GM18858 (cell line): ENCODE measurements at regions not wholly inside any gene's neighbourhood (a gene's known extent, or its start where the extent isn't known, plus 50 kb on each side); places are given as distances from the start of the nearest gene placed in this dataset.

Experiments
- ATAC-seq: cut with Tn5 transposase; IDR thresholded peaks from one replicate; pipeline ENCODE4 v1.9.1; 2021; ENCODE audit not compliant: unreplicated experiment

GRCh38 chr6:2542101-2542857 lies 208.4 kb downstream of the MYLK4 start:
- ATAC-seq: no peak

DNA sequence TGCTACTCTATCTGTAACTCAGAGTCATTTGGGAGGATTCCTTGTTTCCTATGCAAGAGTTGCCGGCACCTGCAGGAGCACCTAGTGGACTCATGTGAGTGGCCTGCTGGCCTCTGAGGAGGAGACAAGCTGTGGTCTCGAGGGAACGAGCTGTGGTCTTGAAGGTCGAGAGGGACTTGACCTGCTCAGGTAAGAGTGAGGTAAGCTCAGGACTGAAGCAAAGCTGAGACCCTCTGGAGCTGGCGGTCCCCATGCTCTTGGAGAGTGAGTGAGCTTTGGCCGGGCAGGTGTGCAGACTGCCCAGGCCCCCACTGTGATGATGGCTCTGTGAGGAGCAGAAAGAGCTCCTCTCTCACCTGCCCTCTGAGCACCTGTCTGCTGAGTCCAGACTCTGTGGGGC lies 214.3 kb downstream of the MYLK4 start:
- no peak for ATAC-seq

DNA sequence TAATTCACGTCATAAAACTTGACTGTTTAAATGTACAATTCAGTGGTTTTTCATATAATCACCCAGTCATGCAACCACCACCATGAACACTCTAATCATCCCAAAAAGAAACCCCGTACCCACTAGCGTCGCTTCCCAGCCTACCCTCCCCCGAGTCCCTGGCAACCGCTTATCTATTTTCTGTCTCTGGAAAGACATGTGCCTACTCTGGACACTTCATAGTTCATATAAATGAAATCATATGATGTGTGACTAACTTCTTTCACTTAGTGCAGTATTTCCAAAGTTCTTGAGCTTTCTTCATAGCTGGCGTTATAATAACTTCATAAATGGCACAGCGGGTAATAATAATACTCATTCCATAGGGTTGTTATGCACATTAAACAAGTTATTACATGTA lies 215.2 kb downstream of the MYLK4 start:
- no peak for ATAC-seq

GRCh38 chr6:2534406-2535042 lies 216.2 kb downstream of the MYLK4 start:
- no peak for ATAC-seq

DNA sequence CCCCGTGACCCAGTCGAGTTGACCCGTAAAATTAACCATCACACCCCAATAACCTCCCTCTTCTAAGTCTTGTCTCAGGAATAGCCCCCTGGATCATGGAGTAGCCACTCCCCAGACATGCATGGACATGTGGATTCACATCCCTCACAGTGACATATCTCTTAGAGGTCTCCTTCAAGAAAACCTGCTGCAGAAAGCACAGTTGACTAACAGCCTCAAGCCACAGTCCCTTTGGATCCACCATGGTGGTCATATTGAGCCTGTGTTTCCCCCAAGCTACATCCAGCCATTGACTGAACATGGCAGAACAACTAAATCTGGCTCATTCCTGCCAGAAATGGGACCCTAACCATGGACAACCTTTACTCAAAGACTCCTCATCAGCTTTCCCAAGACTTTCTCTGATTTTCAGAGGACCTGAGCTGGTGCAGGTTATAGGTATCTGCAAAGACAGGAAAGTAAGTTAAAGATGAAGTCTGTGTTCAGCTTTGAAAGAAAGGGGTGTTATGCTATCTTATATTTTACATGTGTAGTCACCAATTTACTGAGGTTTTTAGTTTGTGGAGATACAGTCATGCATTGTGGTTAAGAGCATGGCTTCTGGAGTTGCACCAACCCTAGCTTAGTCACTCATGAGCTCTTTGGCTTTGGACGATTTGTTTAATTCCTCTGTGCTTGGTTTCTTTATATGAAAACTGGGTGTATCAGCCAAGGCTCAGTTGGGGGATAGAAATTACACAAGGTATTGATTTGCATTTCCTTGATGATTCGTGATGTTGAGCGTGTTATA lies 219.1 kb downstream of the MYLK4 start:
- ATAC-seq: no peak

DNA sequence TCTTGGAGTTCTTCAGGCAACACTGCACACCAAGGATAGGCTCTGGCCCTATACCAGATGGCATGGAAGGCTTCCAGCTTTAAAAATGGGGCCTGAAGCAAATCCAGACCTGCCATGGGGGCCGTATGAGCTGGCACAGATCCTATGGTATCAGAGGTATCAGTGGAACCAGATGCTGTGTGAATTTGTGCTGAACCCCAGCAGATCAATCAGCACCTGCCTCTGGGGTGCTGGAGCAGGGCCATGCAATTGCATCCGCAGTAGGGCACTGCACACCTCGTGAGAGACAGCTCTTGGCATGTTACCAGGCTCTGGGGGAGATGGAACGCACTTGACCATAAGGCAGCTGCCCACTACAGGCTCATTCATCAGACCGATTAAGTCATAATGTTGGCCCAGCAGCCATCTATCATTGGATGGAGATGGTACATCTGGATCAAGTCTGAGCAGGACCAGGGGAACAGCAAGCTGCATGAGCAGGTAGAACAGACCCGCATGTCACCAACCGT lies 221.5 kb downstream of the MYLK4 start:
- no peak for ATAC-seq

GRCh38 chr6:2528156-2528555 lies 222.6 kb downstream of the MYLK4 start:
- ATAC-seq: no peak

DNA sequence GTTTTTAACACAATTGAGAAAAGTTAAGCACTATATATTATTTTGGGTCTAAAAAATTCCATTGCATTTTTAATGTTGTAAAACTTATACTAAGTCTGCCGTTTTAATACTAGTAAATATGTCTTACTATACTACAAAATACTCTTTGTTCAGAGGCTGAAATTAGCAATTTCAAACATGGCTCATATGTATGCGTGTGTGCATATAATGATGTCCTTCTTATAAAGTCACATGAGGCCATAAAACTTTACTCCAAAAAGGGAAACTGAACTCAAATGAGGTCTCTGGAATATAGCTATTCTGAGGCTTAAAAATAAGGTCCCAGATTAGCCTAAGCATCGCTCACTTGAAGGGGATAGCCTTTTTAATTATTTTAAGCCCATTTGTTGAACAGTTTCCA lies 224.0 kb downstream of the MYLK4 start:
- no peak for ATAC-seq

DNA sequence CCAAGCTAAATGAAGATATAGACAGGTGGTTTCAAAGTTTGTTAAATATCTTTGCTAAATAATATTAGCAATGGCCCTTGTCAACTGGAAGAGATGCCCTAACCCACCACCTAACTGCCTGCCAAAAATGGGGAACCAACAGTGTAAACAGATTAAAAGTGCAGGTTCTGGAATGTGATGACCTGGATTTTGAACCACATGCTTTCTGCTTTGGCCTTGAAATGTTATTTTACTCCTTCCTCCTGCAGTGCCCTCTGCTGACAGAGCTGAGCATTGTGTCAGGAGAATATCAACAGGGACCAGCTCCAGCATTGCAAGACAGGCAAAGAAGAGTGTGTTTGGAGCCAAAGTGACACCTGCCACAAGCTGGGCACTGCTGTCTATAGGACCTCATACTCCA lies 226.6 kb downstream of the MYLK4 start:
- ATAC-seq: no peak

- ATAC-seq: no peak
Observed at GRCh38 chr6:2523061-2523460, 227.7 kb downstream of the MYLK4 start.

GRCh38 chr6:2522521-2522920 lies 228.2 kb downstream of the MYLK4 start:
- ATAC-seq: no peak

GRCh38 chr6:2517855-2518473 lies 232.8 kb downstream of the MYLK4 start:
- ATAC-seq: no peak

DNA sequence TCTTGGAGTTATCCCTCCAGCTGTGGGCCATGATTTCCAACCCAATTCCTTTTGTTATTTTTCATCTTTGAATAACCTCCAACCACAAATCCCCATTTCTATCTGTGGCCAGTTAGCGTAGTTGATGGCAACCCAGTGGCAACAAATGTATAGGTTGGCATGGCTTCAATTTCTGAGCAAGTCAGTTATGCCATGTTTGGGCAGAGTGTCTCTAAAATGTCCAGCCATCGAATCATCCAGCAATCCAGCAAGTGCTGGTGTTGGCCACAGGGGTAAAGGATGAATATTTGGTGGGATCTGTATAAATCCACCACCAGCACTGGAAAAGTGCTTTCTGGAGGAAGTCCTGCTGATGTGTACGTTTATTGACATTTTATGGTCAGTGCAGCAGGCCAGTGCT lies 233.3 kb downstream of the MYLK4 start:
- ATAC-seq: no peak

GRCh38 chr6:2516059-2516458 lies 234.7 kb downstream of the MYLK4 start:
- no peak for ATAC-seq

- no peak for ATAC-seq
Observed at GRCh38 chr6:2514965-2515543, 235.7 kb downstream of the MYLK4 start.

DNA sequence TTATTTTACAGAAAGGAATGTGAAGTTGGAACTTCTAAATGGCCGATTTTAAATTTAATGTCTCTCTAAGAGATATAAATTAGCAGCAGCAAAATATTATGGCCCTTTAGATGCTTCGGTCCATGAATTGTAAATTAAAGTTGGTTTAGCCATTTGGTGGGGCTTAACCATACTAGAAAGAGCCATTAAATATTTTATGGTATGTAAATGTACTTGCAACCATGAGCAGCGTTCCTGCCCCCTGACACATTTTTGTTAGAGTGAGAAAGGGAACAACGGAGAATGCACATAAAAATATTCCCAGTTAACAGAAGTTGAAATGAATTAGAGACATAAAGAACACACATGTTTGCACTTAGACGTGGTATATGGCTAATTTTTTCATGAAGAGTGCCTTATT lies 237.9 kb downstream of the MYLK4 start:
- ATAC-seq: no peak

DNA sequence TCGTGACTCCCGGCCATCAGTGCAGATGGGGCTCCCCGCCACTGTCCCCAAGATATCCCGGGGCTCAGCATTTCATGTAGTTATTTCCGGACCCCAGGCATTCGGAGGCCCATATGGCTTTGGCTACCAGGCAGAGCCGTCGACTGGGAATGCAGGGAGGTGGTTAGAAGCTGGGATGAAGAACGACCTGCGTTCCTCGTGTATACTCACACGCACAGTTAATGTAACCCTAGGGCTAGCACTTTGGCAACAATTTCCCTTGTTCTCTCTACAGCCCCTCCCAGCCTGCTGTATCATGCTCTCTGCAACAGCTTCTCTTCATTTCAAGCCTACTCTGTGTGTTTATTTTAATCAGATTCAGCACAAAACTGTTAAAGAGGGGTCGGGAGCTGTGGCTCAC lies 240.4 kb downstream of the MYLK4 start:
- ATAC-seq: no peak

DNA sequence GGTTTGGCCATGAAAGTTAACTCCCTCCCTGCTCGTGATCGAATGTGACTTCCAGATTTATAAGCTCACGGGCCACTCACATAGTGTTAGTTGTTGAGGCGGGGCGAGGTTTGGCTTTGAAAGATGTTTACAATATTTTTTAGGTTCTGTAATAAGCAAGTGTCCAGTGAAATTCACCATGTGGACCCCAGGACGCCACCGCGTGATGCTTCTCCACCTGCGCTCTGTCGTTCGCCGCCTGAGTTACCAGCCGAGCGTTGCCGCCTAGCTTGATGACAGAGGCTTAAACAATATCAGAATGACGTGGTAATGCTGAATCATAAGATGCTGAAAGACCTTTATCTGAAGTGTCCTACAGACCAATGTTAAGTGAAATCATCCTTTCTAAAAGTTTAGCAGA lies 241.0 kb downstream of the MYLK4 start:
- no peak for ATAC-seq

DNA sequence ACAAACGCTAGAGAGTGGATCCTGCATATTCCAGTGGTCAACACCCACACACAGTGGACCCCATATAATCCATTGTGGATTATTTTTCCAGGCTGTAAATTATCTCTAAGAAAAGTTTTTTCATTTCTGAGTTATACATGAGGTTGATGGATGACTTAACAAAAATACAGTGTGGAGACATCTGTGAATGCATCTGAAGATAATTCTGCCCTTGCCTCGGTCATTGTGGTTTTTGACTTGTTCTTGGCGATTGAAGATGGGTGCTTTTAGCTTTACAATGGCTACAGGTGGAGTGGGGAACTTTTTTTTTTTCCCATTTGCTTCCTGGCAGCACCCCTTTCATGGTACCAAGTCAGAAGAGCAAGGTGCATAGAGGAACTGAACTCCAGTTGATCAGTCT lies 242.7 kb downstream of the MYLK4 start:
- no peak for ATAC-seq

DNA sequence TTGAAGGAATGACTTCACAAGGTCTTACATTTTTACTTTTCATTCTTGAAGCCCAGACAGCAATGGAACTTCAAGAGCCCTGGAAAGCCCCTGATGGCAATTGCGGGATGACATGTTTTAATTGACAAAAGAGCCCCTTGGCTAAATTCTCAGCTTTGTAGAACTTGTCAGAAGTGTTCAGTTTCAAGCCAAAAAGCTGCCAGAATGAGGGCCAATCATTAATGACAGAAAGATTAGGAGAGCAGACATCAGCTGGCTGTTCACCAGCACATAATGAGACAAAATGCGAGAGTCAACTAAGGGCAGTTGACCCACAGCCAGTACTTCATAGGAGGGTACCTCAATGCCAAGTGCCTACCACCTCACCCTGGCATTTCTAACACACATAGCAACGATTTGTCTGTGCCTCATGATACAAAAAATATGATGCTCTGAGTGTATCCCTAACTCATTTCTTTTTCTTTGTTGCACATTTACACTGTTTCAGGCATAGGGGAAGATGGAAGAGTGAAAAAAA lies 243.1 kb downstream of the MYLK4 start:
- ATAC-seq: no peak

DNA sequence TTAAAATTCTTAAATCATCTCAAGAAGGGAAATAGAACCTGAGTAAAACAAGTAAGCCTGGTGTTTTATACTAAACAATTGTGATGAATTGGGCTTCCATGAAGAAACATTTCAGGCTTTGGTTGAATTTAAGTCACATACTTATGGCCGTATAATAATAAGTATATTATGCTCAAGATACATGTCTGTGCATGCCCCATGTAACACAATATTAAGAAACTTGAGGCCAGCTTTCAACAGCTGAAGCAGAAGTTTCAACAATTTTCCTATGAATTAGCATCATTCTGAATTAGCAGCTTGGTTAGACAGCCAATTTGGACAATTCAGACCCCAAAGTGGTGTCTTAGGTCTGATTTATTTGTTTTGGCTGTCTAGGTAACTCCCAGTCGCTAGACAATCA lies 243.7 kb downstream of the MYLK4 start:
- ATAC-seq: no peak
